Neural progenitor cell (in vitro differentiated cells): ENCODE measurements at regions not wholly inside any gene's neighbourhood (a gene's known extent, or its start where the extent isn't known, plus 50 kb on each side); places are given as distances from the start of the nearest gene placed in this dataset.
A peak's percentile ranks its signal among the peaks of the same experiment; 100 is the strongest.

Source experiments
- DNase-seq: peaks from one replicate; pipeline ENCODE4 v3.0.0-alpha.2; 2016; ENCODE audit warnings: low spot score
- H2AFZ ChIP-seq: fragments of 200-600 bp; sonication (generic); replicated peaks from 2 replicates; pipeline ENCODE4 v1.6.1; 2016; ENCODE audit warnings: antibody characterized with exemption
- H3F3A ChIP-seq: fragments of 200-600 bp; sonication (generic); 2 replicates; pipeline ENCODE4 v1.6.1; 2016; ENCODE audit warnings: antibody characterized with exemption, low read depth
- H3K27ac ChIP-seq: fragments of 200-600 bp; sonication (generic); 2 replicates; pipeline ENCODE4 v1.5.1; 2016; ENCODE audit warnings: mild to moderate bottlenecking
- H3K27me3 ChIP-seq: fragments of 200-600 bp; sonication (generic); 2 replicates; pipeline ENCODE4 v1.6.1; 2016; ENCODE audit warnings: mild to moderate bottlenecking, moderate library complexity
- H3K36me3 ChIP-seq: fragments of 200-600 bp; sonication (generic); 2 replicates; pipeline ENCODE4 v1.5.1; 2016
- H3K4me1 ChIP-seq: fragments of 200-600 bp; sonication (generic); 2 replicates; pipeline ENCODE4 v1.6.1; 2016; ENCODE audit warnings: mixed run types
- H3K4me2 ChIP-seq: fragments of 200-600 bp; sonication (generic); 2 replicates; pipeline ENCODE4 v1.6.1; 2016
- H3K4me3 ChIP-seq: fragments of 200-600 bp; sonication (generic); 2 replicates; pipeline ENCODE4 v1.5.1; 2016
- H3K79me2 ChIP-seq: fragments of 200-600 bp; sonication (generic); 2 replicates; pipeline ENCODE4 v1.6.1; 2016; ENCODE audit warnings: low read depth
- H3K9ac ChIP-seq: fragments of 200-600 bp; sonication (generic); 2 replicates; pipeline ENCODE4 v1.6.1; 2016
- H3K9me3 ChIP-seq: fragments of 200-600 bp; sonication (generic); 2 replicates; pipeline ENCODE4 v1.5.1; 2016; ENCODE audit warnings: low read depth
- H4K20me1 ChIP-seq: fragments of 200-600 bp; sonication (generic); 2 replicates; pipeline ENCODE4 v1.6.1; 2016; ENCODE audit warnings: low read depth
- H3K27ac Mint-ChIP-seq: 3 replicates; pipeline ENCODE4 v1.8.0; 2021; ENCODE audit warnings: mixed read lengths
- H3K27me3 Mint-ChIP-seq: 2 replicates; pipeline ENCODE4 v1.8.0; 2022; ENCODE audit warnings: low read depth, mild to moderate bottlenecking, inconsistent platforms, moderate library complexity, mixed read lengths; ENCODE audit not compliant: insufficient read depth
- H3K36me3 Mint-ChIP-seq: 3 replicates; pipeline ENCODE4 v1.8.0; 2021; ENCODE audit warnings: mixed read lengths
- H3K4me1 Mint-ChIP-seq: 3 replicates; pipeline ENCODE4 v1.8.0; 2021; ENCODE audit warnings: mixed read lengths
- H3K4me3 Mint-ChIP-seq: 3 replicates; pipeline ENCODE4 v1.8.0; 2021; ENCODE audit warnings: mild to moderate bottlenecking, moderate library complexity, mixed read lengths
- H3K9me3 Mint-ChIP-seq: 3 replicates; pipeline ENCODE4 v1.8.0; 2020; ENCODE audit warnings: mixed read lengths
- EZH2 ChIP-seq: fragments of 200-600 bp; sonication (generic); IDR thresholded peaks from 2 replicates; pipeline ENCODE4 v1.6.1; 2017; ENCODE audit warnings: antibody characterized with exemption, mild to moderate bottlenecking, moderate library complexity
- EZH2phosphoT487 ChIP-seq: fragments of 200-600 bp; sonication (generic); IDR thresholded peaks from 2 replicates; pipeline ENCODE4 v1.6.1; 2017; ENCODE audit warnings: antibody characterized with exemption
- TF ChIP-seq, protein P1 (sequence below): fragments of 200-600 bp; sonication (generic); IDR thresholded peaks from 2 replicates; pipeline ENCODE4 v1.5.1; 2017; ENCODE audit warnings: antibody characterized with exemption, mild to moderate bottlenecking

DNA sequence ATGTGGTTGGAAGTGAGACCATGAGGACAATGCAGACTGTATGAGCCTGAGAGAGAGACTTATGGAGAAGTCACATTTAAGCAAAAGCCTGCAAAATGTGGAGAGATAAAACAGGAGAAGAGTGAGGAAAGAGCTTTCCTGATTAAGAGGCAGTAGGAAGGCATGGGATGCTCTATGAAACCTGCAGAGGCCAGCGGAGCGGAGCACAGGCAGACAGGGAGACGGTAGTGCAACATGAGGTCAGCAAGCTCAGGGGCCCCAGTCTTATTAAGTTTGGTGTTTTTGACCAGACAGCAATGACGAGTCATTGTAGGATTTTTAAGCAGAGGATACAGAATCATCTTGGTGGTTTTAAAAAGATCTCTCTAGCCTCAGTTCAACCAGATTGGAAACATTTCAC lies 721.5 kb upstream of the GOLIM4 start:
- Mint-ChIP-seq H3K27me3 (no peaks in the 10 kb centered on the region), H3K27ac (peak overlapping the region; percentile 70), H3K9me3 (no peaks in the 10 kb centered on the region), H3K4me3 (no peak overlapping the region), H3K36me3 (peaks cover 17% of the 10 kb centered on the region), H3K4me1 (peaks cover 65% of the 10 kb centered on the region)
- H3K9me3 ChIP-seq, result no peaks in the 10 kb centered on the region
- peaks cover 7% of the 10 kb centered on the region for H3F3A ChIP-seq
- H3K79me2 ChIP-seq, result no peaks in the 10 kb centered on the region
- H4K20me1 ChIP-seq, result peaks cover 14% of the 10 kb centered on the region
- no peak overlapping the region for H3K27ac ChIP-seq
- H3K36me3 ChIP-seq, result no peaks in the 10 kb centered on the region
- H2AFZ ChIP-seq, result no peak overlapping the region
- H3K4me2 ChIP-seq, result no peak overlapping the region
- peaks cover 23% of the 10 kb centered on the region for H3K4me1 ChIP-seq
- H3K9ac ChIP-seq, result no peak overlapping the region
- TF ChIP-seq EZH2 (no peak), EZH2phosphoT487 (no peak)
- TF ChIP-seq, protein P1, sequence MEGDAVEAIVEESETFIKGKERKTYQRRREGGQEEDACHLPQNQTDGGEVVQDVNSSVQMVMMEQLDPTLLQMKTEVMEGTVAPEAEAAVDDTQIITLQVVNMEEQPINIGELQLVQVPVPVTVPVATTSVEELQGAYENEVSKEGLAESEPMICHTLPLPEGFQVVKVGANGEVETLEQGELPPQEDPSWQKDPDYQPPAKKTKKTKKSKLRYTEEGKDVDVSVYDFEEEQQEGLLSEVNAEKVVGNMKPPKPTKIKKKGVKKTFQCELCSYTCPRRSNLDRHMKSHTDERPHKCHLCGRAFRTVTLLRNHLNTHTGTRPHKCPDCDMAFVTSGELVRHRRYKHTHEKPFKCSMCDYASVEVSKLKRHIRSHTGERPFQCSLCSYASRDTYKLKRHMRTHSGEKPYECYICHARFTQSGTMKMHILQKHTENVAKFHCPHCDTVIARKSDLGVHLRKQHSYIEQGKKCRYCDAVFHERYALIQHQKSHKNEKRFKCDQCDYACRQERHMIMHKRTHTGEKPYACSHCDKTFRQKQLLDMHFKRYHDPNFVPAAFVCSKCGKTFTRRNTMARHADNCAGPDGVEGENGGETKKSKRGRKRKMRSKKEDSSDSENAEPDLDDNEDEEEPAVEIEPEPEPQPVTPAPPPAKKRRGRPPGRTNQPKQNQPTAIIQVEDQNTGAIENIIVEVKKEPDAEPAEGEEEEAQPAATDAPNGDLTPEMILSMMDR, result no peak
- H3K4me3 ChIP-seq, result no peak overlapping the region
- no peak for DNase-seq
- H3K27me3 ChIP-seq, result peaks cover 17% of the 10 kb centered on the region

DNA sequence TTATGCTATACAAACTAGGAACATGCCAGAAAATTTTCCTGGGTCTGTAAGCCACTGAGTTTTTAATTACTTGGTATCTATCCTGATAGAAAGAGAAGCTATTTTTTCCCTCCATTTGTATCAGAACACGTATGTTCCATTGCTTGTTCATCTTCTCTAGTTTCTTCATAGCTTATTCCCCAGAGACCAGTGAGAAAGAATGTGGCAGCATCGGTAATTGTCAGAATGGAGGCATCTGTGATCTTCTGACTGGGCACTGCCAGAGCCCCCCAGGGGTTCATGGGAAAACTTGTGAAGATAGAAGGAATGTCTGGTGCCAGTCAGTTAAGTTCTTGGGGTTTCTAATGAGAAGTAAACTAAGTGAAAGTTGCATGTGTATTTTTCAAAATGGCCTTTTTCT lies 720.2 kb upstream of the GOLIM4 start:
- Histone ChIP-seq H3K4me1 (peaks cover 27% of the 10 kb centered on the region), H2AFZ (no peak overlapping the region), H4K20me1 (peaks cover 21% of the 10 kb centered on the region), H3K79me2 (no peaks in the 10 kb centered on the region), H3K27ac (no peak overlapping the region), H3K4me3 (no peak overlapping the region), H3K36me3 (no peaks in the 10 kb centered on the region), H3K4me2 (no peak overlapping the region), H3F3A (peaks cover 7% of the 10 kb centered on the region), H3K9ac (no peak overlapping the region), H3K9me3 (no peaks in the 10 kb centered on the region), H3K27me3 (peaks cover 27% of the 10 kb centered on the region)
- H3K27me3 Mint-ChIP-seq, result no peaks in the 10 kb centered on the region
- peaks cover 17% of the 10 kb centered on the region for H3K36me3 Mint-ChIP-seq
- no peaks in the 10 kb centered on the region for H3K9me3 Mint-ChIP-seq
- peak overlapping the region; percentile 76 for H3K27ac Mint-ChIP-seq
- peaks cover 73% of the 10 kb centered on the region for H3K4me1 Mint-ChIP-seq
- no peak for DNase-seq
- TF ChIP-seq EZH2phosphoT487, result no peak
- TF ChIP-seq, protein P1, result no peak
- no peak overlapping the region for H3K4me3 Mint-ChIP-seq

DNA sequence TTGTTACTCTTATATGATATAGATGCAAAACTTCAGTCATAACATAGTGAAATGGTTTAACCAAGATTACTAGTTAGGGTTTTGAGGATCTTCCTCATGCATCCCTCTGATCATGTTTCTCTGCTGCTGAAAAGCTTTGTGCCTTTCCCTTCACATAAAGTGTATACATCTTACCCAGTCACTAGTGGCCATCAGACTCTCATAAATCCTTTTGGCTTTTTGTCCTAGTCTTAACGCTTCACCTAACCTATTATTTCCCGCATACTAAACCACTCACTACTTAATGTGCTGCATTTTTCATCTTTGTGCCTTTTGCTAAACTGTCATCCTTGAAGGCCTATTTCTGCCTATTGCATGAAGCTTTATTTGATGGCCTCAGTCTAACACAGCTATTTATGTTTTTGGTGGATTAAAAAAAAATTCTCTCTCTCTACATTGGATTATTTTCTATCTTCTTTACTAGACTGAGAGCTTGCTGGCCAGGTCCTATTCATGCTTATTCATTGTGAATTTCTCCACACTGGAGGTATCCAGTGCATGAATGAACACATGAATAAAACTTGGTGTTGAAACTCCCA lies 717.6 kb upstream of the GOLIM4 start:
- peak; percentile 67 for DNase-seq
- Mint-ChIP-seq H3K27me3 (no peaks in the 10 kb centered on the region), H3K27ac (peak overlapping the region; percentile 97), H3K4me3 (peak overlapping the region; percentile 72), H3K36me3 (peaks cover 10% of the 10 kb centered on the region), H3K9me3 (no peaks in the 10 kb centered on the region), H3K4me1 (peaks cover 79% of the 10 kb centered on the region)
- Histone ChIP-seq H3K4me1 (peaks cover 27% of the 10 kb centered on the region), H3K9me3 (no peaks in the 10 kb centered on the region), H3K9ac (no peak overlapping the region), H2AFZ (no peak overlapping the region), H3K27ac (no peak overlapping the region), H3K27me3 (peaks cover 30% of the 10 kb centered on the region), H4K20me1 (peaks cover 21% of the 10 kb centered on the region), H3K4me3 (no peak overlapping the region), H3K79me2 (no peaks in the 10 kb centered on the region), H3F3A (peaks cover 7% of the 10 kb centered on the region), H3K4me2 (peak overlapping the region; percentile 30), H3K36me3 (no peaks in the 10 kb centered on the region)
- TF ChIP-seq EZH2phosphoT487 (no peak), EZH2 (no peak)
- TF ChIP-seq, protein P1, result no peak
